IPS-18a (cell line): ENCODE measurements at regions not wholly inside any gene's neighbourhood (a gene's known extent, or its start where the extent isn't known, plus 50 kb on each side); places are given as distances from the start of the nearest gene placed in this dataset.

ENCODE experiments used
- H3K27ac ChIP-seq: one replicate; pipeline ENCODE4 v1.5.1; 2013; ENCODE audit warnings: low read length
- H3K27me3 ChIP-seq: one replicate; pipeline ENCODE4 v1.6.1; 2013; ENCODE audit warnings: mild to moderate bottlenecking, low read length; ENCODE audit not compliant: control insufficient read depth, insufficient read depth
- H3K36me3 ChIP-seq: one replicate; pipeline ENCODE4 v1.6.1; 2013; ENCODE audit warnings: low read depth, low read length; ENCODE audit not compliant: control insufficient read depth
- H3K4me1 ChIP-seq: one replicate; pipeline ENCODE4 v1.6.1; 2013; ENCODE audit warnings: low read depth, low read length; ENCODE audit not compliant: control insufficient read depth
- H3K4me3 ChIP-seq: one replicate; pipeline ENCODE4 v1.5.1; 2013; ENCODE audit warnings: low read length
- H3K9ac ChIP-seq: one replicate; pipeline ENCODE4 v1.6.1; 2013; ENCODE audit warnings: mild to moderate bottlenecking, low read length, moderate library complexity
- H3K9me3 ChIP-seq: one replicate; pipeline ENCODE4 v1.6.1; 2013; ENCODE audit warnings: low read depth, low read length; ENCODE audit not compliant: control insufficient read depth

GRCh38 chr3:5448816-5449215, 261.3 kb downstream of the EDEM1 start:
- no peak overlapping the region for H3K27ac ChIP-seq
- no peak overlapping the region for H3K9ac ChIP-seq
- no peaks in the 10 kb centered on the region for H3K36me3 ChIP-seq
- H3K27me3 ChIP-seq, result no peaks in the 10 kb centered on the region
- H3K9me3 ChIP-seq, result no peaks in the 10 kb centered on the region
- H3K4me3 ChIP-seq, result no peak overlapping the region
- H3K4me1 ChIP-seq, result no peaks in the 10 kb centered on the region

GRCh38 chr3:5456199-5456598, 268.7 kb downstream of the EDEM1 start:
- Histone ChIP-seq H3K27me3 (no peaks in the 10 kb centered on the region), H3K36me3 (no peaks in the 10 kb centered on the region), H3K9me3 (no peaks in the 10 kb centered on the region), H3K9ac (no peak overlapping the region), H3K4me1 (no peaks in the 10 kb centered on the region), H3K27ac (no peak overlapping the region), H3K4me3 (no peak overlapping the region)

GRCh38 chr3:5458526-5458925, 271.0 kb downstream of the EDEM1 start:
- Histone ChIP-seq H3K27me3 (no peaks in the 10 kb centered on the region), H3K9ac (no peak overlapping the region), H3K27ac (no peak overlapping the region), H3K4me3 (no peak overlapping the region), H3K4me1 (no peaks in the 10 kb centered on the region), H3K36me3 (no peaks in the 10 kb centered on the region), H3K9me3 (no peaks in the 10 kb centered on the region)

- Histone ChIP-seq H3K9me3 (no peaks in the 10 kb centered on the region), H3K9ac (no peak overlapping the region), H3K4me3 (no peak overlapping the region), H3K27me3 (no peaks in the 10 kb centered on the region), H3K36me3 (no peaks in the 10 kb centered on the region), H3K27ac (no peak overlapping the region), H3K4me1 (peaks cover 4% of the 10 kb centered on the region)
Measured at GRCh38 chr3:5462086-5462485, 274.6 kb downstream of the EDEM1 start.

GRCh38 chr3:5463991-5464390, 276.5 kb downstream of the EDEM1 start:
- peaks cover 4% of the 10 kb centered on the region for H3K4me1 ChIP-seq
- H3K9ac ChIP-seq, result no peak overlapping the region
- no peak overlapping the region for H3K4me3 ChIP-seq
- no peaks in the 10 kb centered on the region for H3K36me3 ChIP-seq
- no peaks in the 10 kb centered on the region for H3K27me3 ChIP-seq
- no peak overlapping the region for H3K27ac ChIP-seq
- no peaks in the 10 kb centered on the region for H3K9me3 ChIP-seq

GRCh38 chr3:5464649-5465048, 277.1 kb downstream of the EDEM1 start:
- Histone ChIP-seq H3K27me3 (no peaks in the 10 kb centered on the region), H3K9me3 (no peaks in the 10 kb centered on the region), H3K36me3 (no peaks in the 10 kb centered on the region), H3K4me1 (peaks cover 4% of the 10 kb centered on the region), H3K27ac (no peak overlapping the region), H3K9ac (no peak overlapping the region), H3K4me3 (no peak overlapping the region)

GRCh38 chr3:5465183-5465582, 277.7 kb downstream of the EDEM1 start:
- no peaks in the 10 kb centered on the region for H3K9me3 ChIP-seq
- H3K27me3 ChIP-seq, result no peaks in the 10 kb centered on the region
- H3K27ac ChIP-seq, result no peak overlapping the region
- peaks cover 4% of the 10 kb centered on the region for H3K4me1 ChIP-seq
- no peaks in the 10 kb centered on the region for H3K36me3 ChIP-seq
- no peak overlapping the region for H3K9ac ChIP-seq
- no peak overlapping the region for H3K4me3 ChIP-seq

GRCh38 chr3:5466065-5466464, 278.6 kb downstream of the EDEM1 start:
- Histone ChIP-seq H3K9me3 (no peaks in the 10 kb centered on the region), H3K4me1 (peaks cover 4% of the 10 kb centered on the region), H3K9ac (no peak overlapping the region), H3K4me3 (no peak overlapping the region), H3K36me3 (no peaks in the 10 kb centered on the region), H3K27ac (no peak overlapping the region), H3K27me3 (no peaks in the 10 kb centered on the region)

GRCh38 chr3:5466717-5467116, 279.2 kb downstream of the EDEM1 start:
- Histone ChIP-seq H3K27ac (no peak overlapping the region), H3K36me3 (no peaks in the 10 kb centered on the region), H3K4me3 (no peak overlapping the region), H3K4me1 (peaks cover 4% of the 10 kb centered on the region), H3K9me3 (no peaks in the 10 kb centered on the region), H3K9ac (no peak overlapping the region), H3K27me3 (no peaks in the 10 kb centered on the region)

- Histone ChIP-seq H3K36me3 (no peaks in the 10 kb centered on the region), H3K9me3 (no peaks in the 10 kb centered on the region), H3K9ac (no peak overlapping the region), H3K27me3 (no peaks in the 10 kb centered on the region), H3K4me3 (no peak overlapping the region), H3K27ac (no peak overlapping the region), H3K4me1 (no peaks in the 10 kb centered on the region)
Measured at GRCh38 chr3:5473471-5473870, 286.0 kb downstream of the EDEM1 start.

- Histone ChIP-seq H3K27me3 (no peaks in the 10 kb centered on the region), H3K27ac (no peak overlapping the region), H3K9ac (no peak overlapping the region), H3K4me1 (no peaks in the 10 kb centered on the region), H3K4me3 (no peak overlapping the region), H3K36me3 (no peaks in the 10 kb centered on the region), H3K9me3 (no peaks in the 10 kb centered on the region)
Measured at GRCh38 chr3:5476403-5476802, 288.9 kb downstream of the EDEM1 start.

- Histone ChIP-seq H3K9ac (no peak overlapping the region), H3K36me3 (no peaks in the 10 kb centered on the region), H3K4me1 (no peaks in the 10 kb centered on the region), H3K4me3 (no peak overlapping the region), H3K27ac (no peak overlapping the region), H3K27me3 (no peaks in the 10 kb centered on the region), H3K9me3 (no peaks in the 10 kb centered on the region)
Measured at GRCh38 chr3:5479229-5479799, 291.8 kb downstream of the EDEM1 start.
